ENCODE measurements at regions not wholly inside any gene's neighbourhood (a gene's known extent, or its start where the extent isn't known, plus 50 kb on each side); places are given as distances from the start of the nearest gene placed in this dataset.

- DNase-seq (ENCODE audit: extremely low read depth, low read depth), result no peak
Observed at GRCh38 chr15:57767481-57767880, 61.0 kb downstream of the POLR2M start.

GRCh38 chr15:57769266-57769665 is 62.8 kb downstream of the POLR2M start:
- no peak for TF ChIP-seq CTCF (IDR thresholded peaks at IDR 0.05; ENCODE audit: low read depth, low read length)
- peak; percentile 44 for DNase-seq (ENCODE audit: extremely low read depth, low read depth)

More at GRCh38 chr15:57767481-57767880, 61.0 kb downstream of the POLR2M start:
- TF ChIP-seq CTCF (IDR thresholded peaks at IDR 0.05; ENCODE audit: low read depth, low read length), result no peak

DNA sequence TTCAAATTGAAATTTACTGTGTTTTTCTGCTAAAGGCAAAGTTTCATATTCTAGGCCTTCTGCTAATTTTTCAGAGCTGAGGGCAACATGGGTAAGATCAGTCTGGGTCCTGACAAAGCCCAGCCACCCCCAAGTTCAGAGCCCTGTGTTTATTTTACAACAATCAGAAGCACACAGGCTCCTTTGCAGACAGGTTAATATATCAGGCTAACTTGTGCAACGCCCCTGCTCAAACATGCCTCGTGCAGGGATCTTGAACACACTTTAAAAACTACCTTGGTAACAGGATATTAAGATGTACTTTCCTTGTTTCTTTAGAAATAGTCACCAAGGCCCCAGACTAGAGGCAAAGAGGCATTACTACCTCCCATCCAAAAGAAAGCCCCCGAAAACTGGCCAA is 64.0 kb downstream of the POLR2M start:
- TF ChIP-seq CTCF (IDR thresholded peaks at IDR 0.05; ENCODE audit: low read depth, low read length), result no peak

GRCh38 chr15:57772223-57772957 is 65.9 kb downstream of the POLR2M start:
- DNase-seq (ENCODE audit: extremely low read depth, low read depth), result no peak
- no peak for TF ChIP-seq CTCF (IDR thresholded peaks at IDR 0.05; ENCODE audit: low read depth, low read length)

More for the DNA sequence above, 64.0 kb downstream of the POLR2M start:
- no peak for DNase-seq (ENCODE audit: extremely low read depth, low read depth)

DNA sequence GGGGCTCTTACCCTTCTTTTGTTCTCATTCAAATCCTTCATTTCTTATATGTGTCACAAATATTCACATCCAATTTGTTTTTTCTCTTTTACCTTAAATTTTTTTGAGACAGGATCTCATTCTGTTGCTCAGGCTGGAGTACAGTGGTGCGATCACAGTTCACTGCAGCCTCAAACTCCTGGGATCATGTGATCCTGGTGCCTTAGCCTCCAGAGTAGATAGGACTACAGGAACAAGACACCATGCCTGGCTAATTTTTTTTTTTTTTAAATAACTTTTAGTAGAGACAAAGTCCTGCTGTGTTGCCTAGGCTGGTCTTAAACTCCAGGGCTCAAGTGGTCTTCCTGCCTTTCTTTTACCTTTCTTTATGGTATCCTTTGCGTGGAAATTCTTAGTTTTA is 66.5 kb downstream of the POLR2M start:
- DNase-seq (ENCODE audit: extremely low read depth, low read depth), result no peak
- TF ChIP-seq CTCF (IDR thresholded peaks at IDR 0.05; ENCODE audit: low read depth, low read length), result no peak

DNA sequence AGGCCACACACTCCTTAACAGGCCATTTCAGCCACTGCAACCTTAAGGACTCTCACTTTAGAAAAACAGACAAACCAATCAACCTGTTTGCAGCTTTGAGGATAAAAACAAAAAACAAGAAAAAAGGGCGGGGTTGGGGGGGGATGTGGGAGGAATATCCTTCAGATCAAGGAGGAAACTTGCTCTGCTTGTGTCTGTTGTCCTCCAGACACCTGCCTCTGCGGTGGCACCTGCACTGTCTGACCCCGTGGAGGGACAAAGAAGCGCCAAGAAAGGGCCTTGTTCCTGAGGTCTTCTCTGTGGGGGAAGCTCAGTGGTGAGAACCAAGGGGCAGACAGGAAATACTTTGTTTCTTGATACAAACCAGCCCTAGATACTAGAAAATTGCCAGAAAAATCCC is 70.5 kb downstream of the POLR2M start:
- DNase-seq (ENCODE audit: extremely low read depth, low read depth), result no peak
- no peak for TF ChIP-seq CTCF (IDR thresholded peaks at IDR 0.05; ENCODE audit: low read depth, low read length)

DNA sequence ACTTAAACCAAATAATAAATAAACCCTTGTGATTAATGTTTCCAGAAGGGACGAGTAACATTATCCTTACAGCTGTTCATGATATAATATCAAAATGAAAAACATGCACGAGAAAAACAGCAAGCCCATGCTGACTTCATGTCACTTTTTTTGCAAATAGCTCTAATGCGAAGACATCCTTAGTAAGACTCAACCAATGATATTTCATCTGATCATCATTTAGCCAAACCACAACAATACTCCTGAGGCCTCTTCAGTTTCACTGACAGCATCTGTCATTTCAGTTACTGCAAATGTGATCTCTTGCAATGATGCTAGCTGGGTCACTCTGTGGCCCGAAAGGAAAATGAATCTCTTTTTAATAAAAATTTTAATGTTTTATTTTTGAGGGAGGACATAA is 74.0 kb downstream of the POLR2M start:
- TF ChIP-seq CTCF (IDR thresholded peaks at IDR 0.05; ENCODE audit: low read depth, low read length), result no peak
- DNase-seq (ENCODE audit: extremely low read depth, low read depth), result no peak
